ENCODE measurements at regions not wholly inside any gene's neighbourhood (a gene's known extent, or its start where the extent isn't known, plus 50 kb on each side); places are given as distances from the start of the nearest gene placed in this dataset.

- ATAC-seq (no peak), DNase-seq (ENCODE audit: low spot score) (no peak)
- no peak overlapping the region for H3K4me3 Mint-ChIP-seq
- H3K27me3 ChIP-seq (ENCODE audit: insufficient read depth) = no peaks in the 10 kb centered on the region
- H3K9me3 Mint-ChIP-seq = peaks cover 6% of the 10 kb centered on the region; the same call in 2 of the 3 replicates
- no peaks in the 10 kb centered on the region for H3K9me2 ChIP-seq (ENCODE audit: insufficient read depth)
- H3K4me3 ChIP-seq = no peak overlapping the region
- H3K36me3 ChIP-seq (ENCODE audit: insufficient read depth) = no peaks in the 10 kb centered on the region
- TF ChIP-seq, protein P1, sequence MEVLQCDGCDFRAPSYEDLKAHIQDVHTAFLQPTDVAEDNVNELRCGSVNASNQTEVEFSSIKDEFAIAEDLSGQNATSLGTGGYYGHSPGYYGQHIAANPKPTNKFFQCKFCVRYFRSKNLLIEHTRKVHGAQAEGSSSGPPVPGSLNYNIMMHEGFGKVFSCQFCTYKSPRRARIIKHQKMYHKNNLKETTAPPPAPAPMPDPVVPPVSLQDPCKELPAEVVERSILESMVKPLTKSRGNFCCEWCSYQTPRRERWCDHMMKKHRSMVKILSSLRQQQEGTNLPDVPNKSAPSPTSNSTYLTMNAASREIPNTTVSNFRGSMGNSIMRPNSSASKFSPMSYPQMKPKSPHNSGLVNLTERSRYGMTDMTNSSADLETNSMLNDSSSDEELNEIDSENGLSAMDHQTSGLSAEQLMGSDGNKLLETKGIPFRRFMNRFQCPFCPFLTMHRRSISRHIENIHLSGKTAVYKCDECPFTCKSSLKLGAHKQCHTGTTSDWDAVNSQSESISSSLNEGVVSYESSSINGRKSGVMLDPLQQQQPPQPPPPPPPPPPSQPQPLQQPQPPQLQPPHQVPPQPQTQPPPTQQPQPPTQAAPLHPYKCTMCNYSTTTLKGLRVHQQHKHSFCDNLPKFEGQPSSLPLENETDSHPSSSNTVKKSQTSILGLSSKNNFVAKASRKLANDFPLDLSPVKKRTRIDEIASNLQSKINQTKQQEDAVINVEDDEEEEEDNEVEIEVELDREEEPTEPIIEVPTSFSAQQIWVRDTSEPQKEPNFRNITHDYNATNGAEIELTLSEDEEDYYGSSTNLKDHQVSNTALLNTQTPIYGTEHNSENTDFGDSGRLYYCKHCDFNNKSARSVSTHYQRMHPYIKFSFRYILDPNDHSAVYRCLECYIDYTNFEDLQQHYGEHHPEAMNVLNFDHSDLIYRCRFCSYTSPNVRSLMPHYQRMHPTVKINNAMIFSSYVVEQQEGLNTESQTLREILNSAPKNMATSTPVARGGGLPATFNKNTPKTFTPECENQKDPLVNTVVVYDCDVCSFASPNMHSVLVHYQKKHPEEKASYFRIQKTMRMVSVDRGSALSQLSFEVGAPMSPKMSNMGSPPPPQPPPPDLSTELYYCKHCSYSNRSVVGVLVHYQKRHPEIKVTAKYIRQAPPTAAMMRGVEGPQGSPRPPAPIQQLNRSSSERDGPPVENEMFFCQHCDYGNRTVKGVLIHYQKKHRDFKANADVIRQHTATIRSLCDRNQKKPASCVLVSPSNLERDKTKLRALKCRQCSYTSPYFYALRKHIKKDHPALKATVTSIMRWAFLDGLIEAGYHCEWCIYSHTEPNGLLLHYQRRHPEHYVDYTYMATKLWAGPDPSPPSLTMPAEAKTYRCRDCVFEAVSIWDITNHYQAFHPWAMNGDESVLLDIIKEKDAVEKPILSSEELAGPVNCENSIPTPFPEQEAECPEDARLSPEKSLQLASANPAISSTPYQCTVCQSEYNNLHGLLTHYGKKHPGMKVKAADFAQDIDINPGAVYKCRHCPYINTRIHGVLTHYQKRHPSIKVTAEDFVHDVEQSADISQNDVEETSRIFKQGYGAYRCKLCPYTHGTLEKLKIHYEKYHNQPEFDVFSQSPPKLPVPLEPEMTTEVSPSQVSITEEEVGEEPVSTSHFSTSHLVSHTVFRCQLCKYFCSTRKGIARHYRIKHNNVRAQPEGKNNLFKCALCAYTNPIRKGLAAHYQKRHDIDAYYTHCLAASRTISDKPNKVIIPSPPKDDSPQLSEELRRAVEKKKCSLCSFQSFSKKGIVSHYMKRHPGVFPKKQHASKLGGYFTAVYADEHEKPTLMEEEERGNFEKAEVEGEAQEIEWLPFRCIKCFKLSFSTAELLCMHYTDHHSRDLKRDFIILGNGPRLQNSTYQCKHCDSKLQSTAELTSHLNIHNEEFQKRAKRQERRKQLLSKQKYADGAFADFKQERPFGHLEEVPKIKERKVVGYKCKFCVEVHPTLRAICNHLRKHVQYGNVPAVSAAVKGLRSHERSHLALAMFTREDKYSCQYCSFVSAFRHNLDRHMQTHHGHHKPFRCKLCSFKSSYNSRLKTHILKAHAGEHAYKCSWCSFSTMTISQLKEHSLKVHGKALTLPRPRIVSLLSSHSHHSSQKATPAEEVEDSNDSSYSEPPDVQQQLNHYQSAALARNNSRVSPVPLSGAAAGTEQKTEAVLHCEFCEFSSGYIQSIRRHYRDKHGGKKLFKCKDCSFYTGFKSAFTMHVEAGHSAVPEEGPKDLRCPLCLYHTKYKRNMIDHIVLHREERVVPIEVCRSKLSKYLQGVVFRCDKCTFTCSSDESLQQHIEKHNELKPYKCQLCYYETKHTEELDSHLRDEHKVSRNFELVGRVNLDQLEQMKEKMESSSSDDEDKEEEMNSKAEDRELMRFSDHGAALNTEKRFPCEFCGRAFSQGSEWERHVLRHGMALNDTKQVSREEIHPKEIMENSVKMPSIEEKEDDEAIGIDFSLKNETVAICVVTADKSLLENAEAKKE (CRISPR knock-in tag; IDR thresholded peaks at IDR 0.05) = no peak
- TF ChIP-seq ZNF114 (CRISPR knock-in tag; IDR thresholded peaks at IDR 0.05) (no peak), REST (IDR thresholded peaks at IDR 0.05; ENCODE audit: unreplicated experiment) (no peak), ZNF331 (CRISPR knock-in tag; IDR thresholded peaks at IDR 0.05; ENCODE audit: low read depth) (no peak), EZH2phosphoT487 (IDR thresholded peaks at IDR 0.05; ENCODE audit: unreplicated experiment) (no peak), JUNB (IDR thresholded peaks at IDR 0.05; ENCODE audit: unreplicated experiment) (no peak), NANOG (IDR thresholded peaks at IDR 0.05; ENCODE audit: borderline replicate concordance) (no peak), STAT1 (IDR thresholded peaks at IDR 0.05; ENCODE audit: unreplicated experiment) (no peak), CREB1 (CRISPR knock-in tag; IDR thresholded peaks at IDR 0.05; ENCODE audit: low read depth) (no peak), POLR2AphosphoS5 (IDR thresholded peaks at IDR 0.05; ENCODE audit: low read depth) (no peak), EZH2 (IDR thresholded peaks at IDR 0.05; ENCODE audit: low read depth, unreplicated experiment) (no peak)
- TF ChIP-seq, protein P2, sequence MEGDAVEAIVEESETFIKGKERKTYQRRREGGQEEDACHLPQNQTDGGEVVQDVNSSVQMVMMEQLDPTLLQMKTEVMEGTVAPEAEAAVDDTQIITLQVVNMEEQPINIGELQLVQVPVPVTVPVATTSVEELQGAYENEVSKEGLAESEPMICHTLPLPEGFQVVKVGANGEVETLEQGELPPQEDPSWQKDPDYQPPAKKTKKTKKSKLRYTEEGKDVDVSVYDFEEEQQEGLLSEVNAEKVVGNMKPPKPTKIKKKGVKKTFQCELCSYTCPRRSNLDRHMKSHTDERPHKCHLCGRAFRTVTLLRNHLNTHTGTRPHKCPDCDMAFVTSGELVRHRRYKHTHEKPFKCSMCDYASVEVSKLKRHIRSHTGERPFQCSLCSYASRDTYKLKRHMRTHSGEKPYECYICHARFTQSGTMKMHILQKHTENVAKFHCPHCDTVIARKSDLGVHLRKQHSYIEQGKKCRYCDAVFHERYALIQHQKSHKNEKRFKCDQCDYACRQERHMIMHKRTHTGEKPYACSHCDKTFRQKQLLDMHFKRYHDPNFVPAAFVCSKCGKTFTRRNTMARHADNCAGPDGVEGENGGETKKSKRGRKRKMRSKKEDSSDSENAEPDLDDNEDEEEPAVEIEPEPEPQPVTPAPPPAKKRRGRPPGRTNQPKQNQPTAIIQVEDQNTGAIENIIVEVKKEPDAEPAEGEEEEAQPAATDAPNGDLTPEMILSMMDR (conservative IDR thresholded peaks at IDR 0.05; ENCODE audit: low read depth in 2 of 2) = no peak
- TF ChIP-seq, protein P3, sequence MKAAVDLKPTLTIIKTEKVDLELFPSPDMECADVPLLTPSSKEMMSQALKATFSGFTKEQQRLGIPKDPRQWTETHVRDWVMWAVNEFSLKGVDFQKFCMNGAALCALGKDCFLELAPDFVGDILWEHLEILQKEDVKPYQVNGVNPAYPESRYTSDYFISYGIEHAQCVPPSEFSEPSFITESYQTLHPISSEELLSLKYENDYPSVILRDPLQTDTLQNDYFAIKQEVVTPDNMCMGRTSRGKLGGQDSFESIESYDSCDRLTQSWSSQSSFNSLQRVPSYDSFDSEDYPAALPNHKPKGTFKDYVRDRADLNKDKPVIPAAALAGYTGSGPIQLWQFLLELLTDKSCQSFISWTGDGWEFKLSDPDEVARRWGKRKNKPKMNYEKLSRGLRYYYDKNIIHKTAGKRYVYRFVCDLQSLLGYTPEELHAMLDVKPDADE (IDR thresholded peaks at IDR 0.05) = no peak
- no peak overlapping the region for H3K4me2 ChIP-seq
- H3K36me3 Mint-ChIP-seq (ENCODE audit: low read depth) = peaks cover 7% of the 10 kb centered on the region; the same call in 2 of the 3 replicates
- no peaks in the 10 kb centered on the region for H3K27me3 Mint-ChIP-seq (ENCODE audit: insufficient read depth, low read depth, poor library complexity)
- H3K27ac ChIP-seq (ENCODE audit: low read depth) = no peak overlapping the region
- no peak overlapping the region for H2AFZ ChIP-seq
- H3F3A ChIP-seq (replicated peaks; ENCODE audit: low read depth) = no peaks in the 10 kb centered on the region
- no peak overlapping the region for H3K27ac Mint-ChIP-seq
- H3K4me1 Mint-ChIP-seq = peaks cover 22% of the 10 kb centered on the region; the same call in 2 of the 3 replicates
- peaks cover 12% of the 10 kb centered on the region for H3K4me1 ChIP-seq (ENCODE audit: insufficient read depth)
- no peaks in the 10 kb centered on the region for H3K79me2 ChIP-seq (replicated peaks; ENCODE audit: insufficient read depth)
- no peaks in the 10 kb centered on the region for H4K20me1 ChIP-seq (replicated peaks; ENCODE audit: insufficient read depth)
Observed at GRCh38 chr3:30285188-30286006, 321.0 kb upstream of the TGFBR2 start.

All from GM23338 (cell line).